ENCODE measurements at regions not wholly inside any gene's neighbourhood (a gene's known extent, or its start where the extent isn't known, plus 50 kb on each side); places are given as distances from the start of the nearest gene placed in this dataset.
"Not testable (repeated sequence)": the region's sequence is repeated elsewhere in the genome, so short reads cannot be mapped to it uniquely, and the experiment has no call there.

GRCh38 chr11:11717064-11717725, 95.4 kb upstream of the GALNT18 start:
- no peak for DNase-seq (ENCODE audit: low read depth in 3 of 3)

DNA sequence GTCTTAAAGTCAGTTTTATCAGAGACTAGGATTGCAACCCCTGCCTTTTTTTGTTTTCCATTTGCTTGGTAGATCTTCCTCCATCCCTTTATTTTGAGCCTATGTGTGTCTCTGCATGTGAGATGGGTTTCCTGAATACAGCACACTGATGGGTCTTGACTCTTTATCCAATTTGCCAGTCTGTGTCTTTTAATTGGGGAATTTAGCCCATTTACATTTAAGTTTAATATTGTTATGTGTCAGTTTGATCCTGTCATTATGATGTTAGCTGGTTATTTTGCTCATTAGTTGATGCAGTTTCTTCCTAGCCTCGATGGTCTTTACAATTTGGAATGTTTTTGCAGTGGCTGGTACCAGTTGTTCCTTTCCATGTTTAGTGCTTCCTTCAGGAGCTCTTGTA, 93.3 kb upstream of the GALNT18 start:
- not testable (repeated sequence) for DNase-seq (ENCODE audit: low read depth in 3 of 3)

GRCh38 chr11:11710556-11710955, 88.8 kb upstream of the GALNT18 start:
- DNase-seq (ENCODE audit: low read depth in 3 of 3) = no peak

DNA sequence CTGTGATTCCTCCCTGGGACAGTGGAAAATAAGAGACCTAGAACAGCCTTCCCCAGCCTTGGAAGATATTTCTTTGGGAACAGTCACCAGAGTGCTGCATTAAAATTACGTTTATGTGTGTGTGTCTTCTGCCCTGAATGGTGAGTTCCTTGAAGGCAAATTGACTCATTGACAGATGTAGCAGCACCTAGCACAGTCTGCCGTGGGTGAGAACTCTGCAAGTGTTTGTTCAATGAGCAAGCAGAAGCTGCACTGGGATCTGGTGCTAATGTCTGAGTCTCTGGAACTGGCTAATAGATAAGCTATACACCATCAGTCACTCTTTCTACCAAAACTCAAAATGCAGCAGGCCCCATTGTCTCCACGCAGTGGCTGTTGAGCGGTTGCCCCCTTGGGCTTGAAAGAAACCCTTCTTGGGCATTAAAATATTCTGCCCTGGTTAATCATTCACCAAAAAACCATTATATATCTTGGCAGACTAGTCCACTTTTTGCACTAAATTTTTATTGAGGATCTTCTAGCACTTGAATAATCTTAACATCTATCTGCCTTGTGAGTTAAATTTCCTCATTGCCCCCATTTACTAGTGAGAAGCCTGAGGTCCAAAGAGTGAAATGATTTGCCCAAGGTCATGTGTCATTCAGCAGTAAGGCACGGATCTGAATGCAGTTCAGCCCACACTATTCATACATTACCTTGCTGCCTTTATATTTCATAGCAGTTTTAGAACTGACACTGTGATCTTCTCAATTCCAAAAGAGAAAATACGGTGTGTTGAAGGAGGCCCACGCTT, 87.8 kb upstream of the GALNT18 start:
- DNase-seq (ENCODE audit: low read depth in 3 of 3) = no peak

DNA sequence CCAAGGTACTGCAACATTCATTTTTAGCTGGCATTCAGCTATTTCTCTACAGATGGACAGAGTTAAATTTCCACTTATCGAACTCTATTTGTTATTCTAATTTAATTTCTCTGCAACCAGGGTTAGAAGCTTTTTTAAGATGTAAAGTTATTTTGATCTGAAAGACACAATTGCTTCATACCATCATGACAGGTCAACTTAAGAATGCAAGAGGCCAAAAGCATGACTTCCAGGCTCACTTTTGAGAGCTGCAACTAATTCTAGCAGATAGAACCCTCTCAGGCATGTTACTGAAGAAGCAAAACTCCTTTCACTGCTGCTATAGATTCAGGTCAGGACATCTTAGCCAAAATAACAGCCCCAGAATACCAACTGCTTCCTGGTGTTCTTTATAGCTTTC, 86.5 kb upstream of the GALNT18 start:
- DNase-seq (ENCODE audit: low read depth in 3 of 3) = no peak

DNA sequence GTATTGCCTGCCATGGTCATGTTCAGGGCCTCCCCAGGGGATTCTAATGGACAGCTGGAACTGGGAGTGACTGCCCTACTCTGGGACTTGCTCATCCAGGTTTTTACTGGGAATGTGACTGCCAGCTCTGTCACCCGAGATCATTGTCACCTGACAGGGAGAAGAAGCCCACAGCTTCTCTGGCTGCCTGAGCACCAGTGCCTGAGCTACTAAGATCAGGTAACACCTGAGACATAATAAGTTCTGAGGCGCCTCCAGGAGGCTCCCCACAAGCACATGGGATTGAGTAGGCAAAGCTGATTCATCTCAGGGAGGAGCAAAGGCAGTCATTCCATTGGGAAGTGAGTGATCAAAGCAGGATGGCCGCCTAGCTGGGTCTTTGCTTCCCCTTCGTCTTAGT, 84.2 kb upstream of the GALNT18 start:
- DNase-seq (ENCODE audit: low read depth in 3 of 3) = no peak

DNA sequence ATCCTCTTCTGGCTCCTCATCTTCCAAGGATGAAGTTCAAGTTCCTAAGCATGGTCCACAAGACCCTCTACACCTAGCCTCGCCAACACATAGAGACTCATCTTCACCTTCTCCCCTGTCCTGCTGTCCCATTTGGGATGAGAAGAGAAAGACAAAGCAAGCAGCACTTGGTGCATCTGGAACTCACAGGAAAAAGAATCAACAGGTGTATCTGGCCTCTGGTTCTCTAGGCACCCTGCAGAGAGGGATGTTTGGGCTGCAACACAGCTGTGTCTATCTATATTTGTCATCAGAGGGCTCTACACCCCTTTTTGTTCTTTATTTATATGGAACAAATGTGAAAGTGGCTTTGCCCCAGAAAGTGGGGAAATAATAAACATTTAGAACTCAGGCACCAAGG, 82.1 kb upstream of the GALNT18 start:
- DNase-seq (ENCODE audit: low read depth in 3 of 3) = no peak

GRCh38 chr11:11701070-11701469, 79.3 kb upstream of the GALNT18 start:
- no peak for DNase-seq (ENCODE audit: low read depth in 3 of 3)

DNA sequence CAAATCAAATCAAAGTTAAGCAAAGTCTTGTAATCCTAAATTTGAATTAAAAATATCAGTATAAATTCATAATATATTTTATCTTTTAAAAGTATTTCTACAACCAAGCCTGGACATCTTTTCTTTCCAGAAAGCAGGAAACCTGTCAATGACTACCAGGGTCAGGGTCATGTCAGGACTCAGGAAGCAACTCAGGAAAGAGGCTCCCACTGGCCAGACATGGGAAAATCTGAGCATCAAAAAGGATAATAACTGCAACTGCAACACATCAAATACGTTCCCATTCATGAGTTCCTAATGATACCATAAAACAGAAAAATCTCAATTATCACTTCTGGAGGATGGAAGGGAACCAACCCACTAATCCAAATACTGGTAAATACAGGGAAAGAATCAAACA, 76.0 kb upstream of the GALNT18 start:
- no peak for DNase-seq (ENCODE audit: low read depth in 3 of 3)

DNA sequence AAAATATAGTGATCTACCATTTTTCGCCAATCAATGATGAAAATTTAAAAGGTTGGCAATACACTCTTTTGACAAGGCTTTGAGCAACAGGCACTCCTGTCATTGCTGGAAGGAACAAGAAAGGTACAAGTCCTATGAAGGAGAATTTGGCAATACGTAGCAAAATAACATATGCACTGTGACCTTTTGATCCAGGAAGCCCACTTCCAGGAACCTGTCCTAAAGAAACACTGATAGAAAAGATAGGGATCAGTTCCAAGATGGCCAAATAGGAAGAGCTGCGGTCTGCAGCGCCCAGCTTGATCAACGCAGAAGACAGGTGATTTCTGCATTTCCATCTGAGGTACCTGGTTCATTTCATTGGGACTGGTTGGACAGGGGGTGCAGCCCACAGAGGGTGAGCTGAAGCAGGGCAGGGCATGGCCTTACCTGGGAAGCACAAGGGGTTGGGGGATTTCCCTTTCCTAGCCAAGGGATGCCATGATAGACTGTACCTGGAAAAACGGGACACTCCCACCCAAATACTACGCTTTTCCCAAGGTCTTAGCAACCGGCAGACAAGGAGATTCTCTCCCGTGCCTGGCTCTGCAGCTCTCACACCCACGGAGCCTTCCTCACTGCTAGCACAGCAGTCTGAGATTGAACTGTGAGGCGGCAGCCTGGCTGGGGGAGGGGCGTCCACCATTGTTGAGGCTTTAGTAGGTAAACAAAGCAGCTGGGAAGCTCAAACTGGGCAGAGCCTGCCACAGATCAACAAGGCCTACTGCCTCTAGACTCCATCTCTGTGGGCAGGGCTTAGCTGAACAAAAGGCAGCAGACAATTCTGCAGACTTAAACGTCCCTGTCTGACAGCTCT, 69.7 kb upstream of the GALNT18 start:
- no peak for DNase-seq (ENCODE audit: low read depth in 3 of 3)

- no peak for DNase-seq (ENCODE audit: low read depth in 3 of 3)
Observed at GRCh38 chr11:11681536-11681935, 59.7 kb upstream of the GALNT18 start.

GRCh38 chr11:11677672-11678356, 56.0 kb upstream of the GALNT18 start:
- no peak for DNase-seq (ENCODE audit: low read depth in 3 of 3)

DNA sequence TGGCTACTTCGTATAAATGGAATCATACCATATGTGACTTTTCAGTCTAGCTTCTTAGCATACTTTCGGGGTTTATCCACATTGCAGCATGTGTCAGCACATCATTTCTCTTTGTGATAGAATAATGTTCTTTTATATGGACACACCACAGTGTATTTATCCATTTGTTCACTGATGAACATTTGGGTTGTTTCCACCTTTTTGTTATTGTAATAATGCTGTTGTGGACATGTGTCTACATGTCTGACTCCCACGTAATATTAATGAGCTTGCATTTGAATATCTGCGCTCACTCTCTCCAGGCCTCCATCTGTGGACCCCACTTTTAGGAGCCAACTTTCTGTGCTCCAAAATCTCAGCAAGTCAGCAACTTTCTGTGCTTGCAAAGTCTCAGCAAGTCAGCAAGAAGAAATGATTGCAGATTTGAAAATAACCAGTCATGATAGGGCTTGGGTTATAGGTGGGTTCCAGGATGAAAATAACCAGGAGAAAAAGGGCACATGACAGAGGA, 53.9 kb upstream of the GALNT18 start:
- DNase-seq (ENCODE audit: low read depth in 3 of 3) = no peak

- DNase-seq (ENCODE audit: low read depth in 3 of 3) = no peak
Observed at GRCh38 chr11:11672789-11673188, 51.0 kb upstream of the GALNT18 start.

GRCh38 chr11:11672101-11672500, 50.3 kb upstream of the GALNT18 start:
- no peak for DNase-seq (ENCODE audit: low read depth in 3 of 3)

Measured in stimulated activated CD4-positive, alpha-beta T cell treated with anti-CD3 and anti-CD28 coated beads, TNF-alpha, amount 100 ng/mL, for 4 hours (primary cell).